Thoracic aorta (tissue), 2 donors: ENCODE measurements at regions not wholly inside any gene's neighbourhood (a gene's known extent, or its start where the extent isn't known, plus 50 kb on each side); places are given as distances from the start of the nearest gene placed in this dataset.
"Not testable (repeated sequence)": the region's sequence is repeated elsewhere in the genome, so short reads cannot be mapped to it uniquely, and the experiment has no call there.

Experiments
- ATAC-seq: fragments of 150-250 bp; one replicate; pipeline ENCODE4 v1.8.0; 2017; ENCODE audit warnings: low read depth; ENCODE audit not compliant: insufficient number of reproducible peaks, low FRiP score
- DNase-seq: peaks from one replicate; pipeline ENCODE4 v3.0.0-alpha.2; 2020; ENCODE audit warnings: low spot score
- H3K27ac ChIP-seq, 2 donors: fragments of 200-600 bp; sonication (generic); 1 replicate in 1 of 2; 2 replicates in 1 of 2; pipeline ENCODE4 v1.5.1; 2016; ENCODE audit warnings: mild to moderate bottlenecking in 2 of 2, moderate library complexity in 2 of 2
- H3K27me3 ChIP-seq: fragments of 200-600 bp; sonication (generic); replicated peaks from 2 replicates; pipeline ENCODE4 v1.6.0; 2016; ENCODE audit warnings: mild to moderate bottlenecking; ENCODE audit not compliant: insufficient read depth
- H3K36me3 ChIP-seq: fragments of 200-600 bp; sonication (generic); one replicate; pipeline ENCODE4 v1.5.1; 2016
- H3K4me1 ChIP-seq, 2 donors: fragments of 200-600 bp; sonication (generic); 1 replicate in 1 of 2; 2 replicates in 1 of 2; pipeline versions ENCODE4 v1.5.1 to v1.6.0; 2016; ENCODE audit warnings: low read depth in 2 of 2, mild to moderate bottlenecking in 1 of 2; ENCODE audit not compliant: control insufficient read depth in 1 of 2
- H3K4me3 ChIP-seq: fragments of 200-600 bp; sonication (generic); 2 replicates; pipeline ENCODE4 v1.5.1; 2016; ENCODE audit warnings: mild to moderate bottlenecking
- H3K9me3 ChIP-seq: fragments of 200-600 bp; sonication (generic); 2 replicates; pipeline ENCODE4 v1.5.1; 2016
- CTCF ChIP-seq: fragments of 200-600 bp; sonication (generic); IDR thresholded peaks from one replicate; pipeline ENCODE4 v1.5.1; 2019; ENCODE audit warnings: antibody characterized with exemption

- TF ChIP-seq CTCF = no peak
- no peaks in the 10 kb centered on the region for H3K9me3 ChIP-seq
- no peak for DNase-seq
- H3K36me3 ChIP-seq = no peaks in the 10 kb centered on the region
- no peak overlapping the region for H3K27ac ChIP-seq
- no peaks in the 10 kb centered on the region for H3K4me1 ChIP-seq
- H3K27me3 ChIP-seq = no peaks in the 10 kb centered on the region
- no peak overlapping the region for H3K4me3 ChIP-seq
- no peak for ATAC-seq
These were observed 381.4 kb upstream of the PODXL start for GRCh38 chr7:131937868-131938267.

- TF ChIP-seq CTCF = no peak
- Histone ChIP-seq H3K9me3 (no peaks in the 10 kb centered on the region), H3K27ac (no peak overlapping the region)
These were observed 378.8 kb upstream of the PODXL start for GRCh38 chr7:131935180-131935579.

GRCh38 chr7:131934452-131934851 lies 378.0 kb upstream of the PODXL start:
- H3K9me3 ChIP-seq = no peaks in the 10 kb centered on the region
- DNase-seq (no peak), ATAC-seq (no peak)
- no peaks in the 10 kb centered on the region for H3K36me3 ChIP-seq
- no peaks in the 10 kb centered on the region for H3K4me1 ChIP-seq
- no peaks in the 10 kb centered on the region for H3K27me3 ChIP-seq
- no peak overlapping the region for H3K4me3 ChIP-seq
- TF ChIP-seq CTCF = no peak
- H3K27ac ChIP-seq = no peak overlapping the region

More at GRCh38 chr7:131935180-131935579, 378.8 kb upstream of the PODXL start:
- Histone ChIP-seq H3K27me3 (no peaks in the 10 kb centered on the region), H3K36me3 (no peaks in the 10 kb centered on the region), H3K4me1 (no peaks in the 10 kb centered on the region), H3K4me3 (no peak overlapping the region)
- no peak for ATAC-seq
- no peak for DNase-seq

- ATAC-seq = no peak
- no peak for TF ChIP-seq CTCF
- no peaks in the 10 kb centered on the region for H3K4me1 ChIP-seq
- DNase-seq = no peak
- H3K4me3 ChIP-seq = no peak overlapping the region
- H3K27me3 ChIP-seq = no peaks in the 10 kb centered on the region
- no peaks in the 10 kb centered on the region for H3K36me3 ChIP-seq
- H3K27ac ChIP-seq = no peak overlapping the region
- H3K9me3 ChIP-seq = no peaks in the 10 kb centered on the region
These were observed 377.4 kb upstream of the PODXL start for GRCh38 chr7:131933751-131934289.

- H3K4me1 ChIP-seq, H3K36me3 ChIP-seq, H3K27ac ChIP-seq, H3K27me3 ChIP-seq, DNase-seq, ATAC-seq, H3K9me3 ChIP-seq, H3K4me3 ChIP-seq: not testable (repeated sequence)
These were observed 376.8 kb upstream of the PODXL start for GRCh38 chr7:131933219-131933618.

- H3K27me3 ChIP-seq = no peaks in the 10 kb centered on the region
- TF ChIP-seq CTCF = no peak
- no peaks in the 10 kb centered on the region for H3K36me3 ChIP-seq
- DNase-seq (no peak), ATAC-seq (no peak)
- no peak overlapping the region for H3K27ac ChIP-seq
- H3K4me3 ChIP-seq = no peak overlapping the region
- H3K9me3 ChIP-seq = no peaks in the 10 kb centered on the region
- no peaks in the 10 kb centered on the region for H3K4me1 ChIP-seq
These were observed 375.8 kb upstream of the PODXL start for GRCh38 chr7:131932271-131932670.
